ENCODE measurements at regions not wholly inside any gene's neighbourhood (a gene's known extent, or its start where the extent isn't known, plus 50 kb on each side); places are given as distances from the start of the nearest gene placed in this dataset.

DNA sequence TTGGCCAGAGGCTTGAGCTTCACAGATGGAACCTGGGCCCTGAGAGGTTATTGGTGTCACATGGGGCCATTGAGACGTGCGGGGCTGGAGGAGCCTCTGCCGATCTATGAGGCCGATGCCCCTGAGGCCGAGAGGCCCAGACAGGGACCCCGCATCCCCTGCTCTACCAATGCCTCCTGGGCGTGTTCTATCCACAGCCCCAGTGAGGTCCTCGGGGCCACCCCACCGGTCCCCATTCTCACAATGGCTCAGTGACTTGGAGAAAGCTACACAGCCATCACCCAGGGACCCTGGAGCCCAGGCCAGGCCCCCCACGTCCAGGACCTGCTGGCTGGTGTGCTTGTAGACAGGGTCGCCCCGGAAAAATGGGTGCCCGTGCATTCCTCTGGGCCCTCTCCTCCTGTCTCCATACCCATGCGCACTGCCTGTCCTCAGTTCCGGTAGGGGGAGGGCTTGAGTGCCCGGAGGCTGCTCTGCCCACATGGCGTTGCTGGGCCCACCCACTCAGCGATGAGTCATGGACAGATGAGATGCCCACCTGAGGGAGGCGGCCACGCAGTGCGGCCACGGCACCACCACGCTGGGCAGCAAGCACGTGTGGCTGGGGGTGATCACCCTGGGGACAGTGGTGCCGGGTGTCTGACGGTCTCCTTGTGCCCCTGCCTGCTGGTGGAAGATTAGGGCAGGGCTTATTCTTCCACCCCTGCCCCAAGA lies 1224.7 kb downstream of the BRD1 start:
- TF ChIP-seq CTCF (IDR thresholded peaks at IDR 0.05; ENCODE audit: low read depth, low read length) = no peak
- DNase-seq (ENCODE audit: low read depth in 1 of 2, low spot score in 1 of 2) = no peak
- Histone ChIP-seq H3K4me1 (ENCODE audit: low read depth) (no peaks in the 10 kb centered on the region), H3K27ac (no peak overlapping the region), H3K4me3 (no peak overlapping the region), H3K36me3 (no peaks in the 10 kb centered on the region), H3K9me3 (ENCODE audit: low read depth) (no peaks in the 10 kb centered on the region), H3K27me3 (no peaks in the 10 kb centered on the region)

- Histone ChIP-seq H3K36me3 (no peaks in the 10 kb centered on the region), H3K27ac (no peak overlapping the region), H3K4me1 (ENCODE audit: low read depth) (no peaks in the 10 kb centered on the region), H3K27me3 (no peaks in the 10 kb centered on the region), H3K4me3 (no peak overlapping the region), H3K9me3 (ENCODE audit: low read depth) (no peaks in the 10 kb centered on the region)
- TF ChIP-seq CTCF (IDR thresholded peaks at IDR 0.05; ENCODE audit: low read depth, low read length) = no peak
- DNase-seq (ENCODE audit: low read depth in 1 of 2, low spot score in 1 of 2) = no peak
These were observed 1227.0 kb downstream of the BRD1 start for GRCh38 chr22:48600681-48601080.

DNA sequence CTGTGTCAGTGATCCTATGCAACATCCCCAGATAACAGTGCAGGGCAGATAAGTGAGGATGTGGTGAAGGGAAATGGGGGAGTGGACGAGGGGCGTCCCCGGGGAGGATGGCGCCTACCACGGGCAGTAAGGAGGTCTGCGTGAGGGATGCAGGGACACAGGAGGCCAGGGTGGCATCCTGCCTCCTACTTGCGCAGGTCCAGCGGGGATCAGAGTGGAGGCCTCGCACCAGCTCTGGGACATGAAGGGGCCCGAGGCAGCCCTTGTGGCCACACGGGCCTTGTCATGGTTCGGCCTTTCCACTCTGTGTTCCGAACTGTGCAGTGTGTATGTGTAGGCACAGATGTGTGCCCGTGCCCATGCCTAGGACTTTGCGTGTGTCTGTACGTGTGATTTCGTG lies 1227.5 kb downstream of the BRD1 start:
- H3K27ac ChIP-seq = no peak overlapping the region
- no peaks in the 10 kb centered on the region for H3K27me3 ChIP-seq
- TF ChIP-seq CTCF (IDR thresholded peaks at IDR 0.05; ENCODE audit: low read depth, low read length) = no peak
- no peak overlapping the region for H3K4me3 ChIP-seq
- H3K9me3 ChIP-seq (ENCODE audit: low read depth) = no peaks in the 10 kb centered on the region
- H3K4me1 ChIP-seq (ENCODE audit: low read depth) = no peaks in the 10 kb centered on the region
- no peak for DNase-seq (ENCODE audit: low read depth in 1 of 2, low spot score in 1 of 2)
- no peaks in the 10 kb centered on the region for H3K36me3 ChIP-seq

GRCh38 chr22:48599346-48599745 lies 1228.3 kb downstream of the BRD1 start:
- Histone ChIP-seq H3K9me3 (ENCODE audit: low read depth) (no peaks in the 10 kb centered on the region), H3K4me1 (ENCODE audit: low read depth) (no peaks in the 10 kb centered on the region), H3K4me3 (no peak overlapping the region), H3K27me3 (no peaks in the 10 kb centered on the region), H3K36me3 (no peaks in the 10 kb centered on the region), H3K27ac (no peak overlapping the region)
- DNase-seq (ENCODE audit: low read depth in 1 of 2, low spot score in 1 of 2) = no peak
- TF ChIP-seq CTCF (IDR thresholded peaks at IDR 0.05; ENCODE audit: low read depth, low read length) = no peak

GRCh38 chr22:48596111-48596850 lies 1231.4 kb downstream of the BRD1 start:
- H3K27me3 ChIP-seq = no peaks in the 10 kb centered on the region
- no peaks in the 10 kb centered on the region for H3K4me1 ChIP-seq (ENCODE audit: low read depth)
- no peak overlapping the region for H3K4me3 ChIP-seq
- TF ChIP-seq CTCF (IDR thresholded peaks at IDR 0.05; ENCODE audit: low read depth, low read length) = no peak
- no peak for DNase-seq (ENCODE audit: low read depth in 1 of 2, low spot score in 1 of 2)
- H3K9me3 ChIP-seq (ENCODE audit: low read depth) = no peaks in the 10 kb centered on the region
- H3K27ac ChIP-seq = no peak overlapping the region
- H3K36me3 ChIP-seq = no peaks in the 10 kb centered on the region
